NCI-H345 treated with DMSO at 0.1 percent for 48 hours (cell line): ENCODE measurements at regions not wholly inside any gene's neighbourhood (a gene's known extent, or its start where the extent isn't known, plus 50 kb on each side); places are given as distances from the start of the nearest gene placed in this dataset.

Experiments
- DNase-seq: peaks from one replicate; lab custom pipeline; 2025; ENCODE audit not compliant: unreplicated experiment; lab: John Stamatoyannopoulos, UW

DNA sequence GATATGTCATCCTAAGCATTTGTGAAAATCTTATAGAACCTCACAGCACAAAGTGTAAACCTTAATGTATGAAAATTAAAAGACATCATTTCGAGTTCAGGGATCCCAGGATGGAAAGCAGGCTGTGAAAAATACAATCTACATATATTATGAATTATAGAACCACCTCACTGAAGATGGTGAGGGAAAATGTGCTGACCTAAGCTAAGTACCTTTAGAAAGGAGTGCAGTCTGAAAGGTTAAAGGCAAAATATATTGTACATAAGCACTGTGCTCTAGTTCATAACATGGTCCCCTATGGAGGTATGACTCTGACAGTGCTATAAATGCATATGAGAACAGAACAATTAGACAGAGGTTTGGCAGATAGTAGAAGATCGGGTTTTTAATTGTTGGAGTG, 368.6 kb downstream of the TMA16 start:
- no peak for DNase-seq

- DNase-seq = no peak
Measured at GRCh38 chr4:163865010-163865409, 370.5 kb downstream of the TMA16 start.

DNA sequence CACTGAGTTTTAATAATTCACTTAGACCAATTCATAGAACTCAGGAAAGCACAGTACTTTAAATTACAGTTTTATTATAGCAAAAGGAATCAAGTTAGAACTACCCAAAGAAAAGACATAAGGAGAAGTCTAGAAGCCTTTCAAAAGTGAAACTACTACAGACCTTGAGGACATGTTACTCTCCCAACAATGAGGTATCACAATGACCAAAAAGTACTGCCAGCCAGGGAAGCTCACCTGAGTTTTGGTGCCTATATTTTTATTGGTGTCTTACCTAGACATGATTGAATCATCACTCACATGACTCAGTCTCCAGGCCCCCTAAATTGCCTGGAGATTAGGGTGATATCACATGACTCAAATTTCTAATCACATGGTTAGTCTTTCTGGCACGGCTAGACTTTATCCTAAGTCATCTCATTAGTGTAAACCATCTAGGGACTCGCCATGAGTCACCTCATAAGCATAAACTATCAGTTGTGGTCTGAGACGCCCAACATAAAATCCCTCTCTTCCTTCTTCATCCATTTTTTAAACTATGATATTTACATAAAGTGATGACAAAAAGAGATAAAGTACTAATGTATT, 372.3 kb downstream of the TMA16 start:
- DNase-seq = no peak

- no peak for DNase-seq
Measured at GRCh38 chr4:163868445-163868844, 374.0 kb downstream of the TMA16 start.

GRCh38 chr4:163871078-163871477, 376.6 kb downstream of the TMA16 start:
- no peak for DNase-seq

- DNase-seq = no peak
Measured at GRCh38 chr4:163875327-163875726, 380.8 kb downstream of the TMA16 start.

DNA sequence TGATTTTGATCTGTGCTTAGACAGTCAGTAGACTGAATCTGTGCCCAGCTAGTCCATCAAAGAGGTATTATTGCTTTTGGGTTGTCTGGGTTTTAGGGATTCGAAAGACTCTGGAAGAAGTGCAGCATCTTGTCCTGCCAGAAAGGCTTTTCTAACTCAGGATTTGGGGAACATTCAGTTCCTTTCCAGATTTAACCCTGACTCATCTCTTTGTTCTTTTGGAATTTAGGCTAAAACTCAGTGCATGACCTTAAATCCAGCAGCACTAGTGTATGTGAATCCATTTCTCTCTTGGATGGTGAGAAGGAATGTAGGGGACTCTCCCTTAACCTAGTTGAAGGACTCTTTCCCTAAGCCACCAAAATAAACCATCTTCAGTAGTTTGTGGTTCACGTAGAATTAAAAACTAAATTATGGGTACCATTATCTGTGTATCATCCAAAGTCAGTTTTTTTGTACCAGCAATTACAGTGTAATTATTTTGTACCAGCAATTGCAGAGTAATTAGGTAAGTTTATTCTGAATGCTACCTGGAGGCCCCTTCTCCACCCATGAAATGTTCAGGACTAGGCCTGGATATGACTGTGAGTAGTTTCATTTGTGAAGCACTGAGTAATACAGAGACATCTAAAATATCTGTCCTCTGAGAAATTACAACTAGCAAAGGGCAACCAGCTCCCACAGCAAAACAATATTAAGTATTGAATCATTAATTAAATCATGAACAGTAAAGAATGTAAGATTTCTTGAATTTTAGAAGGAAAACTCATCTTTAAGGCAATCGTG, 384.0 kb downstream of the TMA16 start:
- no peak for DNase-seq

- no peak for DNase-seq
Measured at GRCh38 chr4:163892417-163892816, 397.9 kb downstream of the TMA16 start.

DNA sequence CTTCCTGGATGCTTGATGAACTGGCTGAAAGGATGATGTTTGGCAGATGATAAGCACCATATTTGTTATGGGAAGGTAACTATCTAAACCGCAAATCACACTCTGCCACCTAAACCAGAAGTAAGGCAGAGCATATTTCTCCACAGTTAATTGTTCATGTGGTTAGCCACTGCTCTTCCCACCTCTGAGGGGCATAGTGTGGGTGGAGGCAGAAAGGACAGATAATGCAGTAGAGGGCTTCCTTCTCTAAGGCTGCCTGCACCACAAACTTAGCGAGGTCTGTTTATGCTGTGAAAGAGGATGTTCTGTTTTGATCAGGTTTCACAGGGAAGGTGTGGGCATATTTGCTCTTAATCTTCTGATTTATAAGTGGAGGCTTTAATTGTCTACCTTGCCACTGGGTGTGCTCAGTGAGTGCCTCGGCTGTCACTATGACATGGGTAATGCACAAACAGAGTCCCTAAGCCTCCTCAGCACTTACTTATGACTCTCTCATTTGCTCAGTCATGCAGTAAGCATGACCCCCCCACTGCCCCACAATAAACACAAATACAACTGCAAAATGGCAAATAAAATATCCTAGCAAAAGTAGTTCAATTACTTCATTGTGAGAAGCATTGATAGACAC, 401.0 kb downstream of the TMA16 start:
- no peak for DNase-seq

DNA sequence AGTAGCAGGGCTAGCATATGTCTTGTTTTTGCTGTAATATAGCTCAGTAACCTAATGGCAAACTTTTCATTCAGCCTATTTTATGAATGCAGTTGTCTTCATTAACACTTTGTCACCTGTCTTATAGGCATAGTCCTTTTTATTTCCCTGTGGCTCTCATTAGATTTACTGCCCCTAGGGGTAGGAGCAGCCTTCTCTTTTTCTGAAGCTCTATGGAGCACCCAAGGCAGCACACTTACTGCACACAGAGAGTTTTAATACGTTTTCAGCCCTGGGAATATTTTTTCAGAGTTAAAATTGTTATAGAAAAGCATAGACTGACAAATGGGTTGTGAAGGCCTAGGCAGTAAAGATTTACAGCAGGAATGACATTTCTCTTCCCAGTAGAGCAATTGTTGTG, 406.8 kb downstream of the TMA16 start:
- DNase-seq = no peak

DNA sequence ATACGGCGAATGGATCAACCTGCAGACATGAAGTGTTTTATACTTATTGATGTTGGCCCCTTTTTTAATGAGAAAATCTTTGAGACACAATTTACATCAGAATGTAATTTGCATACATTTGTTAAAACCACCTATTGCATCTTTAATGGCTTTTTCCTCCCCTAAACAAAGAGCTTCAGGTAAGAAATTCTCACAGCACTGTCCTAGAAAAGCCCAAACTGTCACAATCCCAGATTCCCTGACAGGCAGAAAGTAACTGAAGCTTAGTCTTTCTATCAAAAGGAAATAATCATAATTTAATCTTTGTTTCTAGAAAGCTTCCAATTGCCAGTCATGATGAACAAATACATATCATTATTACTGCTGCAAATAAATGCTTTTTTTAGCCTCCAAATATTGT, 407.9 kb downstream of the TMA16 start:
- DNase-seq = no peak

DNA sequence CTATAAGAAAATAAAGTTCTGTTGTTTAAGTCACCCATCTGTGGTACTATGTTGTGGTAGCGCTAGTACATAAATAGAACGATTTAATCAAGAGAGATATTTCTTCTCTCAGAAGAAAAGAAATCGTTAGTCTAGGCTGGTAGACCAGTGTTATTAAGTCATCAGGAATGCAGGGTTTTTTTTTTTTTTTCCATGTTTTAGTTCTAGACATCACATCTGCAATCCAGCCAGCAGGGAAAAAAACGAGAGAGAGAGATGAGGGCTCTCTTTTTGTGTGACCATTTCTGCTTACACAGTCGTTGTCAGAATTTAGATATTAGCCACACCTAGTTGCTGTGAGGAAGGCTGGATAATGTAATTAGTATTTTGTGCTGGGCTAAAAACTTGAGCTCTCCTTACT, 417.4 kb downstream of the TMA16 start:
- DNase-seq = no peak

- DNase-seq = no peak
Measured at GRCh38 chr4:163913571-163913970, 419.1 kb downstream of the TMA16 start.

- DNase-seq = no peak
Measured at GRCh38 chr4:163915896-163916295, 421.4 kb downstream of the TMA16 start.

DNA sequence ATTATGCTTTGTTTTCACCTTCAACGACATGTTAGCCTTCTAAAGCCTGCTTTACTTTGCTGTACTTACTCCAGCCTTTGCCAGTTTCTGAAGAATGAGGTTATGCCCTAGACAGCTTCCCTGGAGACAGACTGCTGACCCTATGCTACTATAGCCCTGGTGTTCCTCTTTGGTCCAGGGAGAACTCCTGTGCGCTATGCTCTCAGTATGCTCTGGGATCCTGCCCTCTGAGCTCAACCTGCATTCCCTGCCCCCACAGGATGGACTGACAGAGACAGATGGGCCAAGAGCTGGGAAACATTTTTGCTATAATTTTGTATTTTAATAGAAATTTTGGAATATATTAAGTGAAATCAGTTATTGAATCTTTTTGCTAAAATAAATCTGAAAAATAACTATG, 425.9 kb downstream of the TMA16 start:
- DNase-seq = no peak

- DNase-seq = no peak
Measured at GRCh38 chr4:163922302-163922701, 427.8 kb downstream of the TMA16 start.

- no peak for DNase-seq
Measured at GRCh38 chr4:163923092-163923491, 428.6 kb downstream of the TMA16 start.

- no peak for DNase-seq
Measured at GRCh38 chr4:163930086-163930485, 435.6 kb downstream of the TMA16 start.

GRCh38 chr4:163932504-163932903, 438.0 kb downstream of the TMA16 start:
- DNase-seq = no peak

DNA sequence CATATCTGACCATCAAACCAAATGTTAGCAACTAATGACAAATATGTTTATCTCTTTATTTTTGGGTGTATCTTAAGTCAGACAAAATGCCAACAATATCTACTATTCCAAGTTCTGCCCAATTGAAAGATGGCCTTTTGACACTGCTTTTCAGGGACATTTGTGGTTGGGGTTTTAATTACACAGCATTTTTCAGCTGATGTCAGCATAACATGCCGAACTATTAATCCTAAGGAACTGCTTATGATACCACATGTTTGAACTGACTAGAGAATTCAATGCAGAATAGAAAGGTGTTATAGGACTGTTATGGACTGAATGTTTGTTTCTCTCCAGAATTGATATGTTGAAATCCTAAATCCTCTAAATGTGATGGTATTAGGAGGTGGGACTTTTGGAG, 445.1 kb downstream of the TMA16 start:
- DNase-seq = no peak

GRCh38 chr4:163941221-163941905, 446.9 kb downstream of the TMA16 start:
- DNase-seq = no peak

GRCh38 chr4:163948920-163949455, 454.5 kb downstream of the TMA16 start:
- no peak for DNase-seq
